ENCODE measurements at regions not wholly inside any gene's neighbourhood (a gene's known extent, or its start where the extent isn't known, plus 50 kb on each side); places are given as distances from the start of the nearest gene placed in this dataset.

DNA sequence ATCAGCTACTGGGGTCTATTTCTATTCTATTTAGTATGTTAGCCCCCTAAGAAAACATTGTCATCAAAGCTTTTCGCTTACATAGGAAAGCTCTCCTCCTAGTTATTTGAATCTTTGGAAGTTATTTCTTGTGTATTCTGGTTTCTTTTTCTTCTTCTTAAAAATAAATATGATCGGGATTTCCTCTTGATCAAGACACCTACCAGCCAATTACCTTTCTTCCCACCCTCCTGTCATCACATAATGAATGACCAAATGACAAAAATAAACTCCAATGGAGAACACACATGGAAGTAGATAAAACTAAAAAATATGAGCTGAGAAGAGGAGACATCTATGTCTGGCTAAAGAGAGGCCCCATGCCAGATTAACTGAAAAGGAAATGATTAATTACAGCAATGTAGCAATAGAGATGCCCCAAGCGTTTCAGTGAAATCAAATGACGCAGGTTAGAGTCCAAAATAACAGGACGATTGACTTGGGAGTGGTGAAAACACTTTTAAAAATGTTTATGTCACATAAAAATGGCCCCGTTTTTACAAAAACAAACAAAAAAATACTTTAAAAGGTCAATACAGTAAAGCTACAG is 59.5 kb upstream of the PCSK1 start:
- H3K18ac ChIP-seq (ENCODE audit: extremely low read depth, low read length), result no peak overlapping the region
- WGBS, 2 experiments (ENCODE audit: extremely low coverage in 1 of 2, insufficient coverage in 1 of 2, insufficient read length in 1 of 2, insufficient replicate concordance in 2 of 2, low coverage in 1 of 2, low lambda C conversion rate in 2 of 2, missing lambda C conversion rate in 1 of 2), result 88% methylated on average over 6 of the region's 6 CpGs; no CpG with 5 or more reads in 1 of the 2 experiments
- H2AK5ac ChIP-seq (ENCODE audit: low read depth, low read length), result no peak overlapping the region
- H3K23ac ChIP-seq (ENCODE audit: insufficient read length), result no peak overlapping the region
- FAIRE-seq (no peak), DNase-seq (ENCODE audit: low read depth in 1 of 2, low spot score in 2 of 2) (no peak)
- H3K56ac ChIP-seq (replicated peaks; ENCODE audit: insufficient read length, low read depth, low read length), result no peak overlapping the region
- no peak overlapping the region for H2AFZ ChIP-seq (ENCODE audit: low read length)
- no peak overlapping the region for H3K4ac ChIP-seq (replicated peaks; ENCODE audit: insufficient read length, low read depth, low read length)
- H3K4me3 ChIP-seq (ENCODE audit: extremely low read depth in 1 of 4, insufficient read depth in 2 of 4, low read depth in 3 of 4, low read length in 4 of 4), result no peak overlapping the region
- H3K23me2 ChIP-seq (ENCODE audit: low read depth, low read length), result no peaks in the 10 kb centered on the region
- no peaks in the 10 kb centered on the region for H3K27me3 ChIP-seq (replicated peaks in 1 of 4; ENCODE audit: control insufficient read depth in 3 of 4, extremely low read depth in 1 of 4, insufficient read depth in 3 of 4, low read length in 3 of 4)
- H3K14ac ChIP-seq (ENCODE audit: insufficient read length), result no peak overlapping the region
- POLR2A ChIA-PET (ENCODE audit: partially characterized antibody), result no interaction called here
- no peaks in the 10 kb centered on the region for H3K4me1 ChIP-seq (replicated peaks in 1 of 4; ENCODE audit: control insufficient read depth in 3 of 4, insufficient read depth in 4 of 4, low read length in 3 of 4)
- no peaks in the 10 kb centered on the region for H3K36me3 ChIP-seq (ENCODE audit: control insufficient read depth in 2 of 4, insufficient read depth in 4 of 4, low read length in 3 of 4)
- H2BK20ac ChIP-seq (ENCODE audit: low read length), result no peak overlapping the region
- H3K9ac ChIP-seq (replicated peaks in 1 of 4; ENCODE audit: extremely low read depth in 1 of 4, low read depth in 3 of 4, low read length in 3 of 4), result no peak overlapping the region
- no peaks in the 10 kb centered on the region for H4K20me1 ChIP-seq (replicated peaks in 1 of 2; ENCODE audit: control insufficient read depth in 1 of 2, insufficient read depth in 2 of 2, low read length in 2 of 2)
- H3K79me1 ChIP-seq (ENCODE audit: low read depth, low read length), result no peaks in the 10 kb centered on the region
- no peak overlapping the region for H4K5ac ChIP-seq (ENCODE audit: insufficient read length, low read depth, low read length)
- CTCF ChIA-PET (ENCODE audit: partially characterized antibody), result interaction anchor here (0.7 to 1.3 kb wide), 4 partner anchors 29 to 59 kb away, joined by 3 read pairs; no protein-coding TSS in a partner anchor
- H2BK12ac ChIP-seq (ENCODE audit: low read depth, low read length), result no peak overlapping the region
- H3K79me2 ChIP-seq (ENCODE audit: control insufficient read depth in 1 of 2, insufficient read depth in 2 of 2, low read length in 2 of 2), result no peaks in the 10 kb centered on the region
- H2BK120ac ChIP-seq (replicated peaks; ENCODE audit: low read depth, low read length), result no peak overlapping the region
- no peak overlapping the region for H4K8ac ChIP-seq (ENCODE audit: extremely low read depth, insufficient read depth, low read length)
- no peak overlapping the region for H3K4me2 ChIP-seq (ENCODE audit: insufficient read depth in 1 of 2, low read depth in 2 of 2, low read length in 2 of 2)
- H4K91ac ChIP-seq (replicated peaks; ENCODE audit: insufficient read length, low read length), result no peak overlapping the region
- H2BK15ac ChIP-seq (ENCODE audit: low read length), result no peak overlapping the region
- no peak overlapping the region for H3K27ac ChIP-seq (ENCODE audit: low read depth, low read length)
- H2BK5ac ChIP-seq (ENCODE audit: low read depth, low read length), result no peak overlapping the region
- H3K9me3 ChIP-seq (ENCODE audit: insufficient read depth in 2 of 2, low read depth in 1 of 2, low read length in 1 of 2), result no peaks in the 10 kb centered on the region
- TF ChIP-seq TBP (IDR thresholded peaks at IDR 0.05; ENCODE audit: low read depth, low read length), result no peak

Data from H1 (cell line).